ENCODE measurements at regions not wholly inside any gene's neighbourhood (a gene's known extent, or its start where the extent isn't known, plus 50 kb on each side); places are given as distances from the start of the nearest gene placed in this dataset.

GRCh38 chr14:82182646-82183045 lies 649.0 kb upstream of the SEL1L start:
- Histone ChIP-seq H2AFZ (ENCODE audit: low read depth, low read length) (no peak overlapping the region), H3K27me3 (ENCODE audit: control insufficient read depth in 2 of 2, insufficient read depth in 2 of 2, low read length in 2 of 2) (no peaks in the 10 kb centered on the region), H3K4me2 (ENCODE audit: insufficient read depth, low read length) (no peak overlapping the region), H4K20me1 (replicated peaks; ENCODE audit: control insufficient read depth, extremely low read depth, insufficient read depth, low read length) (no peaks in the 10 kb centered on the region), H3K9ac (replicated peaks; ENCODE audit: extremely low read depth, insufficient read depth, low read length) (no peak overlapping the region), H3K4me3 (replicated peaks in 1 of 3; ENCODE audit: insufficient read depth in 1 of 3, low read depth in 1 of 3, low read length in 3 of 3) (no peak overlapping the region), H3K9me1 (replicated peaks; ENCODE audit: control insufficient read depth, extremely low read depth, insufficient read depth, low read length) (no peaks in the 10 kb centered on the region), H3K4me1 (ENCODE audit: control insufficient read depth, extremely low read depth, insufficient read depth, low read length) (no peaks in the 10 kb centered on the region), H3K9me3 (replicated peaks; ENCODE audit: control insufficient read depth, insufficient read depth, low read length) (no peaks in the 10 kb centered on the region), H3K27ac (ENCODE audit: insufficient read depth, low read depth, low read length) (no peak overlapping the region), H3K36me3 (ENCODE audit: control insufficient read depth in 2 of 2, extremely low read depth in 1 of 2, insufficient read depth in 2 of 2, low read length in 2 of 2) (no peaks in the 10 kb centered on the region), H3K79me2 (ENCODE audit: control insufficient read depth, insufficient read depth, low read length) (no peaks in the 10 kb centered on the region)
- dilution Hi-C loops (cut with MboI; ENCODE audit: extremely low pct_ligation_motif_present, low sequenced_read_pairs), result no loop called here
- no TSS peak for BruUV-seq (replicated peaks)
- TF ChIP-seq MYC (IDR thresholded peaks at IDR 0.05; ENCODE audit: low read depth, low read length), result no peak
- TF ChIP-seq EZH2 (IDR thresholded peaks at IDR 0.05; ENCODE audit: borderline replicate concordance, low read depth, low read length, severe bottlenecking), result no peak
- no peak for TF ChIP-seq POLR2AphosphoS5 (IDR thresholded peaks at IDR 0.05; ENCODE audit: insufficient read depth, low read depth, low read length)
- no peak for TF ChIP-seq JUN (IDR thresholded peaks at IDR 0.05; ENCODE audit: borderline replicate concordance, insufficient read depth, insufficient read length, low read depth)
- no peak for TF ChIP-seq POLR2A (IDR thresholded peaks at IDR 0.05; ENCODE audit: low read depth, low read length)
- TF ChIP-seq CTCF (IDR thresholded peaks at IDR 0.05; ENCODE audit: extremely low read depth in 1 of 2, insufficient read depth in 1 of 2, low read depth in 1 of 2, low read length in 2 of 2), result no peak
- TF ChIP-seq GATA2 (IDR thresholded peaks at IDR 0.05; ENCODE audit: insufficient read depth, insufficient read length, low read depth, low read length), result no peak
- no peak for TF ChIP-seq FOS (IDR thresholded peaks at IDR 0.05; ENCODE audit: borderline replicate concordance, insufficient read depth, low read length)
- TF ChIP-seq MAX (IDR thresholded peaks at IDR 0.05; ENCODE audit: insufficient read depth, insufficient read length), result no peak
- FAIRE-seq (no peak), DNase-seq (ENCODE audit: low read depth, low spot score) (no peak)
- ChIA-PET POLR2A (no interaction called here), CTCF (no interaction called here)
- intact Hi-C loops (cut with micrococcal nuclease), result no loop called here
